ENCODE measurements at regions not wholly inside any gene's neighbourhood (a gene's known extent, or its start where the extent isn't known, plus 50 kb on each side); places are given as distances from the start of the nearest gene placed in this dataset.

- no peak overlapping the region for H3K27ac ChIP-seq (ENCODE audit: low read length)
- no peak overlapping the region for H3K4me3 ChIP-seq (ENCODE audit: low read length)
- H3K36me3 ChIP-seq (replicated peaks; ENCODE audit: insufficient read depth, low read length) = no peaks in the 10 kb centered on the region
- no peaks in the 10 kb centered on the region for H3K79me2 ChIP-seq (ENCODE audit: low read length)
- no peaks in the 10 kb centered on the region for H3K27me3 ChIP-seq (replicated peaks; ENCODE audit: insufficient read depth, low read length)
- no peak overlapping the region for H3K9ac ChIP-seq (ENCODE audit: low read length)
- H3F3A ChIP-seq (ENCODE audit: insufficient read depth, low read length) = no peaks in the 10 kb centered on the region
- DNase-seq = no peak
- TF ChIP-seq EZH2 (optimal IDR thresholded peaks at IDR 0.05; ENCODE audit: low read depth, low read length) (no peak), EZH2phosphoT487 (IDR thresholded peaks at IDR 0.05; ENCODE audit: low read length) (no peak)
- H3K4me1 ChIP-seq (ENCODE audit: low read length) = no peaks in the 10 kb centered on the region
- H3K9me3 ChIP-seq (replicated peaks; ENCODE audit: insufficient read depth, low read length) = no peaks in the 10 kb centered on the region
- no peak overlapping the region for H2AFZ ChIP-seq (ENCODE audit: low read length)
- H3K4me2 ChIP-seq (ENCODE audit: low read depth, low read length) = no peak overlapping the region
- no peaks in the 10 kb centered on the region for H4K20me1 ChIP-seq (ENCODE audit: insufficient read depth, low read length)
- no peaks in the 10 kb centered on the region for H3K9me2 ChIP-seq (replicated peaks; ENCODE audit: insufficient read depth, low read length)
Observed at GRCh38 chr16:60107871-60108270, 1373.8 kb upstream of the GOT2 start.

- Histone ChIP-seq H3K36me3 (replicated peaks; ENCODE audit: insufficient read depth, low read length) (no peaks in the 10 kb centered on the region), H2AFZ (ENCODE audit: low read length) (no peak overlapping the region), H3K9ac (ENCODE audit: low read length) (no peak overlapping the region), H3K27ac (ENCODE audit: low read length) (no peak overlapping the region), H3K79me2 (ENCODE audit: low read length) (no peaks in the 10 kb centered on the region), H3K9me3 (replicated peaks; ENCODE audit: insufficient read depth, low read length) (no peaks in the 10 kb centered on the region), H3K4me3 (ENCODE audit: low read length) (no peak overlapping the region), H4K20me1 (ENCODE audit: insufficient read depth, low read length) (no peaks in the 10 kb centered on the region), H3K9me2 (replicated peaks; ENCODE audit: insufficient read depth, low read length) (no peaks in the 10 kb centered on the region), H3K4me2 (ENCODE audit: low read depth, low read length) (no peak overlapping the region), H3F3A (ENCODE audit: insufficient read depth, low read length) (no peaks in the 10 kb centered on the region), H3K27me3 (replicated peaks; ENCODE audit: insufficient read depth, low read length) (no peaks in the 10 kb centered on the region), H3K4me1 (ENCODE audit: low read length) (no peaks in the 10 kb centered on the region)
- TF ChIP-seq CTCF (IDR thresholded peaks at IDR 0.05; ENCODE audit: low read length) (no peak), EZH2 (optimal IDR thresholded peaks at IDR 0.05; ENCODE audit: low read depth, low read length) (no peak), EZH2phosphoT487 (IDR thresholded peaks at IDR 0.05; ENCODE audit: low read length) (no peak)
- DNase-seq = no peak
Observed at GRCh38 chr16:60107437-60107836, 1373.3 kb upstream of the GOT2 start.

- Histone ChIP-seq H3K9me2 (replicated peaks; ENCODE audit: insufficient read depth, low read length) (no peaks in the 10 kb centered on the region), H3K4me3 (ENCODE audit: low read length) (no peak overlapping the region), H3K36me3 (replicated peaks; ENCODE audit: insufficient read depth, low read length) (no peaks in the 10 kb centered on the region), H2AFZ (ENCODE audit: low read length) (no peak overlapping the region), H3K79me2 (ENCODE audit: low read length) (no peaks in the 10 kb centered on the region), H3K4me2 (ENCODE audit: low read depth, low read length) (no peak overlapping the region), H3F3A (ENCODE audit: insufficient read depth, low read length) (no peaks in the 10 kb centered on the region), H3K27me3 (replicated peaks; ENCODE audit: insufficient read depth, low read length) (no peaks in the 10 kb centered on the region), H3K27ac (ENCODE audit: low read length) (no peak overlapping the region), H4K20me1 (ENCODE audit: insufficient read depth, low read length) (no peaks in the 10 kb centered on the region), H3K4me1 (ENCODE audit: low read length) (no peaks in the 10 kb centered on the region), H3K9ac (ENCODE audit: low read length) (no peak overlapping the region), H3K9me3 (replicated peaks; ENCODE audit: insufficient read depth, low read length) (no peaks in the 10 kb centered on the region)
- TF ChIP-seq CTCF (IDR thresholded peaks at IDR 0.05; ENCODE audit: low read length) (no peak), EZH2phosphoT487 (IDR thresholded peaks at IDR 0.05; ENCODE audit: low read length) (no peak), EZH2 (optimal IDR thresholded peaks at IDR 0.05; ENCODE audit: low read depth, low read length) (no peak)
- DNase-seq = no peak
Observed at GRCh38 chr16:60100371-60100770, 1366.3 kb upstream of the GOT2 start.

GRCh38 chr16:60091529-60091928 is 1357.4 kb upstream of the GOT2 start:
- Histone ChIP-seq H3K79me2 (ENCODE audit: low read length) (no peaks in the 10 kb centered on the region), H3K4me3 (ENCODE audit: low read length) (no peak overlapping the region), H3K9ac (ENCODE audit: low read length) (no peak overlapping the region), H3K9me3 (replicated peaks; ENCODE audit: insufficient read depth, low read length) (no peaks in the 10 kb centered on the region), H4K20me1 (ENCODE audit: insufficient read depth, low read length) (no peaks in the 10 kb centered on the region), H3K9me2 (replicated peaks; ENCODE audit: insufficient read depth, low read length) (no peaks in the 10 kb centered on the region), H3F3A (ENCODE audit: insufficient read depth, low read length) (no peaks in the 10 kb centered on the region), H3K4me2 (ENCODE audit: low read depth, low read length) (no peak overlapping the region), H3K27ac (ENCODE audit: low read length) (no peak overlapping the region), H3K27me3 (replicated peaks; ENCODE audit: insufficient read depth, low read length) (no peaks in the 10 kb centered on the region), H2AFZ (ENCODE audit: low read length) (no peak overlapping the region), H3K4me1 (ENCODE audit: low read length) (no peaks in the 10 kb centered on the region), H3K36me3 (replicated peaks; ENCODE audit: insufficient read depth, low read length) (no peaks in the 10 kb centered on the region)
- no peak for TF ChIP-seq EZH2 (optimal IDR thresholded peaks at IDR 0.05; ENCODE audit: low read depth, low read length)
- no peak for TF ChIP-seq EZH2phosphoT487 (IDR thresholded peaks at IDR 0.05; ENCODE audit: low read length)
- no peak for TF ChIP-seq CTCF (IDR thresholded peaks at IDR 0.05; ENCODE audit: low read length)
- DNase-seq = no peak
